Small intestine (tissue), 7 donors: ENCODE measurements at regions not wholly inside any gene's neighbourhood (a gene's known extent, or its start where the extent isn't known, plus 50 kb on each side); places are given as distances from the start of the nearest gene placed in this dataset.
"Not testable (repeated sequence)": the region's sequence is repeated elsewhere in the genome, so short reads cannot be mapped to it uniquely, and the experiment has no call there.

ENCODE experiments used
- DNase-seq, 2 donors: peaks; one replicate each; pipeline versions ENCODE4 v3.0.0 to v3.0.0-alpha.2; 2013
- FAIRE-seq: peaks from 2 replicates; lab custom pipeline; 2012; peaks lifted over from hg19 to GRCh38; lab: Jason Lieb, UNC
- H3K27ac ChIP-seq, 3 donors: one replicate each; pipeline ENCODE4 v1.5.1; 2013; ENCODE audit warnings: low read length in 2 of 3, mild to moderate bottlenecking in 2 of 3, control low read depth in 1 of 3, inconsistent platforms in 1 of 3, low read depth in 1 of 3, moderate library complexity in 1 of 3
- H3K27me3 ChIP-seq, 3 donors: one replicate each; pipeline ENCODE4 v1.6.1; 2013; ENCODE audit warnings: low read length in 3 of 3, inconsistent platforms in 1 of 3; ENCODE audit not compliant: control insufficient read depth in 3 of 3, insufficient read depth in 3 of 3
- H3K36me3 ChIP-seq, 3 donors: one replicate each; pipeline ENCODE4 v1.6.1; 2013; ENCODE audit warnings: low read length in 3 of 3, inconsistent platforms in 1 of 3, low read depth in 1 of 3, mild to moderate bottlenecking in 1 of 3, moderate library complexity in 1 of 3; ENCODE audit not compliant: control insufficient read depth in 3 of 3, insufficient read depth in 2 of 3
- H3K4me1 ChIP-seq, 3 donors: one replicate each; pipeline ENCODE4 v1.6.1; 2013; ENCODE audit warnings: low read length in 2 of 3, inconsistent platforms in 1 of 3, low read depth in 1 of 3, mild to moderate bottlenecking in 1 of 3, moderate library complexity in 1 of 3; ENCODE audit not compliant: control insufficient read depth in 3 of 3, insufficient read depth in 2 of 3
- H3K4me3 ChIP-seq, 3 donors: one replicate each; pipeline ENCODE4 v1.5.1; 2013; ENCODE audit warnings: low read length in 3 of 3, control low read depth in 1 of 3, inconsistent platforms in 1 of 3, low read depth in 1 of 3, mild to moderate bottlenecking in 1 of 3, moderate library complexity in 1 of 3
- H3K9me3 ChIP-seq, 2 donors: one replicate each; pipeline ENCODE4 v1.6.1; 2013; ENCODE audit warnings: low read depth in 1 of 2, low read length in 1 of 2; ENCODE audit not compliant: control insufficient read depth in 2 of 2, insufficient read depth in 1 of 2
- WGBS, 3 donors: extraction: QIAGEN DNeasy Blood & Tissue Kit; methylation state at CpG; one replicate each; pipeline ENCODE4 v1.1.7; 2013; 5-methylcytosine and 5-hydroxymethylcytosine counted together
- donor health status: healthy with polysubstance abuse.
- donor health status: control.
- donor health status: control.
- donor health status: Bipolar disorder and iron deficiency.
- donor health status: healthy.

DNA sequence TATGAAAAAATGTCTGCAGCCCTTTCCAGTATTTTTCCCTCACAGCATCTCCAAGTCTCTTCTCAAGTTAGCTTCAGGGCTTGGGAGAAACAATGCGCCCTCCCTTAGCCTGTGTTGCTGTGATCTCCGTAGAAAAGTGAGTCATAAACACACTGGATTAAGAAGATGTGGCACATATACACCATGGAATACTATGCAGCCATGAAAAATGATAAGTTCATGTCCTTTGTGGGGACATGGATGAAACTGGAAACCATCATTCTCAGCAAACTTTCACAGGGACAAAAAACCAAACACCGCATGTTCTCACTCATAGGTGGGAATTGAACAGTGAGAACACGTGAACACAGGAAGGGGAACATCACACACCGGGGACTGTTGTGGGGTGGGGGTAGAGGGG, 100.7 kb upstream of the CXorf51B start:
- WGBS, 3 donors: 57 to 69% (median 68%) methylated on average over 5 of the region's 5 CpGs
- not testable (repeated sequence) for H3K27me3 ChIP-seq, H3K36me3 ChIP-seq, H3K9me3 ChIP-seq, H3K4me3 ChIP-seq, H3K4me1 ChIP-seq, H3K27ac ChIP-seq, FAIRE-seq, DNase-seq

DNA sequence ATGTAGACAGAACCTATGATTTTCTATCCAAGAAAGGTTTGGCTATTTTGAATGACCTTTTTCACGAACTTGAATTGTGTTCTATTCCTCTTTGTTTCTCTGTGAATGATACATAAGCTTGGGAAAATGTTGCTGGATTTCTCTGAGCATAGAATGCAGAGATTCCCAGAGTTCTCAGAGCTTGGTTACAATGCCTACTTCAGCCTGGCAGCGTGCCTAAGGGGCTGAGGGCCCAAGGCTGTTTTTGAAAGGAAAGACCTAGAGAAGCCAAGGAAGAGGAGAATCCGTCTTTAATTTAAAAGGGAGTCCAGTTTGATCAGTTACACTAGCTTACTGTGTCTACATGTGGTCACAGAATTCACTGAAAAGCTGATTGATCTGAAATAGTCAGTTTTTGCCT, 55.3 kb upstream of the CXorf51B start:
- FAIRE-seq: no peak
- no peaks in the 10 kb centered on the region for H3K27me3 ChIP-seq
- no peak overlapping the region for H3K4me3 ChIP-seq
- WGBS, 3 donors: 26 to 50% (median 49%) methylated on average over 3 of the region's 3 CpGs
- H3K36me3 ChIP-seq: no peaks in the 10 kb centered on the region
- no peak overlapping the region for H3K27ac ChIP-seq
- DNase-seq: no peak
- H3K9me3 ChIP-seq: no peaks in the 10 kb centered on the region
- no peaks in the 10 kb centered on the region for H3K4me1 ChIP-seq

- no peaks in the 10 kb centered on the region for H3K36me3 ChIP-seq
- no peak overlapping the region for H3K4me3 ChIP-seq
- DNase-seq (peak; percentile 4 to 25), FAIRE-seq (no peak)
- no peak overlapping the region for H3K27ac ChIP-seq
- no peaks in the 10 kb centered on the region for H3K9me3 ChIP-seq
- no peaks in the 10 kb centered on the region for H3K4me1 ChIP-seq
- H3K27me3 ChIP-seq: no peaks in the 10 kb centered on the region
- WGBS, 3 donors: 0 to 21% (median 5%) methylated on average over 1 of the region's 1 CpG
These were observed 54.4 kb upstream of the CXorf51B start for GRCh38 chrX:146755214-146755613.
